GM23338 (cell line): ENCODE measurements at regions not wholly inside any gene's neighbourhood (a gene's known extent, or its start where the extent isn't known, plus 50 kb on each side); places are given as distances from the start of the nearest gene placed in this dataset.
A peak's percentile ranks its signal among the peaks of the same experiment; 100 is the strongest.

Experiments
- ATAC-seq: fragments of 200-7000 bp; cut with Tn5 transposase; 3 replicates; pipeline ENCODE4 v1.9.1; 2020
- DNase-seq: peaks from one replicate; pipeline ENCODE4 v3.0.0-alpha.2; 2015; ENCODE audit warnings: low spot score
- H2AFZ ChIP-seq: fragments of 200-600 bp; sonication (generic); 2 replicates; pipeline ENCODE4 v1.8.0; 2016; ENCODE audit warnings: antibody characterized with exemption, mild to moderate bottlenecking, moderate library complexity
- H3F3A ChIP-seq: fragments of 200-600 bp; sonication (generic); replicated peaks from 2 replicates; pipeline ENCODE4 v1.8.0; 2017; ENCODE audit warnings: antibody characterized with exemption, mixed run types, low read depth
- H3K27ac ChIP-seq: fragments of 200-600 bp; sonication (generic); 2 replicates; pipeline ENCODE4 v1.6.1; 2016; ENCODE audit warnings: low read depth
- H3K27me3 ChIP-seq: fragments of 200-600 bp; sonication (generic); 2 replicates; pipeline ENCODE4 v1.8.0; 2016; ENCODE audit warnings: mild to moderate bottlenecking, mixed run types, moderate library complexity; ENCODE audit not compliant: insufficient read depth
- H3K36me3 ChIP-seq: fragments of 200-600 bp; sonication (generic); 2 replicates; pipeline ENCODE4 v1.8.0; 2016; ENCODE audit warnings: mild to moderate bottlenecking; ENCODE audit not compliant: insufficient read depth
- H3K4me1 ChIP-seq: fragments of 200-600 bp; sonication (generic); 2 replicates; pipeline ENCODE4 v1.8.0; 2016; ENCODE audit warnings: mild to moderate bottlenecking, moderate library complexity; ENCODE audit not compliant: insufficient read depth
- H3K4me2 ChIP-seq: fragments of 200-600 bp; sonication (generic); 2 replicates; pipeline ENCODE4 v1.7.1; 2017; ENCODE audit warnings: mixed run types
- H3K4me3 ChIP-seq: fragments of 200-600 bp; sonication (generic); 2 replicates; pipeline ENCODE4 v1.6.1; 2016; ENCODE audit warnings: mixed run types
- H3K79me2 ChIP-seq: fragments of 200-600 bp; sonication (generic); replicated peaks from 2 replicates; pipeline ENCODE4 v1.8.0; 2017; ENCODE audit warnings: mild to moderate bottlenecking; ENCODE audit not compliant: insufficient read depth
- H3K9me2 ChIP-seq: fragments of 200-600 bp; sonication (generic); 2 replicates; pipeline ENCODE4 v1.8.0; 2017; ENCODE audit not compliant: insufficient read depth
- H4K20me1 ChIP-seq: fragments of 200-600 bp; sonication (generic); replicated peaks from 2 replicates; pipeline ENCODE4 v1.8.0; 2017; ENCODE audit warnings: mild to moderate bottlenecking; ENCODE audit not compliant: insufficient read depth
- H3K27ac Mint-ChIP-seq: 2 replicates; pipeline ENCODE4 v1.8.0; 2020; ENCODE audit warnings: inconsistent platforms, mild to moderate bottlenecking, moderate library complexity, mixed read lengths
- H3K27me3 Mint-ChIP-seq: 3 replicates; pipeline ENCODE4 v1.8.0; 2022; ENCODE audit warnings: low read depth, mild to moderate bottlenecking, moderate library complexity, mixed read lengths, inconsistent platforms; ENCODE audit not compliant: insufficient read depth, poor library complexity
- H3K36me3 Mint-ChIP-seq: 3 replicates; pipeline ENCODE4 v1.8.0; 2021; ENCODE audit warnings: low read depth, mild to moderate bottlenecking, inconsistent platforms, moderate library complexity, mixed read lengths
- H3K4me1 Mint-ChIP-seq: 3 replicates; pipeline ENCODE4 v1.8.0; 2020; ENCODE audit warnings: mild to moderate bottlenecking, inconsistent platforms, mixed read lengths
- H3K4me3 Mint-ChIP-seq: 3 replicates; pipeline ENCODE4 v1.8.0; 2021; ENCODE audit warnings: moderate library complexity, mild to moderate bottlenecking, inconsistent platforms, mixed read lengths
- H3K9me3 Mint-ChIP-seq: 3 replicates; pipeline ENCODE4 v1.8.0; 2020; ENCODE audit warnings: moderate library complexity, mild to moderate bottlenecking, inconsistent platforms, mixed read lengths
- CTCF ChIP-seq, 2 experiments: fragments of 200-600 bp in 1 of 2; sonication (generic) in 1 of 2; conservative IDR thresholded peaks; 2 replicates each; pipeline versions ENCODE4 v1.5.1 to v1.6.1; 2016 to 2017; ENCODE audit warnings: antibody characterized with exemption in 2 of 2, low read depth in 2 of 2, mild to moderate bottlenecking in 2 of 2, moderate library complexity in 1 of 2
- EZH2 ChIP-seq: fragments of 200-600 bp; sonication (generic); IDR thresholded peaks from one replicate; pipeline ENCODE4 v1.8.0; 2017; ENCODE audit warnings: antibody characterized with exemption, mild to moderate bottlenecking, low read depth; ENCODE audit not compliant: unreplicated experiment
- ZNF331 ChIP-seq: fragments of 250-450 bp; sonication (Bioruptor Pico); IDR thresholded peaks from 2 replicates; pipeline ENCODE4 v1.5.0; 2020; ENCODE audit warnings: low read depth, mild to moderate bottlenecking, moderate library complexity
- TF ChIP-seq, protein P1 (sequence below): fragments of 250-450 bp; sonication (Bioruptor Pico); IDR thresholded peaks from 2 replicates; pipeline ENCODE4 v1.5.0; 2020; ENCODE audit warnings: mild to moderate bottlenecking, moderate library complexity

DNA sequence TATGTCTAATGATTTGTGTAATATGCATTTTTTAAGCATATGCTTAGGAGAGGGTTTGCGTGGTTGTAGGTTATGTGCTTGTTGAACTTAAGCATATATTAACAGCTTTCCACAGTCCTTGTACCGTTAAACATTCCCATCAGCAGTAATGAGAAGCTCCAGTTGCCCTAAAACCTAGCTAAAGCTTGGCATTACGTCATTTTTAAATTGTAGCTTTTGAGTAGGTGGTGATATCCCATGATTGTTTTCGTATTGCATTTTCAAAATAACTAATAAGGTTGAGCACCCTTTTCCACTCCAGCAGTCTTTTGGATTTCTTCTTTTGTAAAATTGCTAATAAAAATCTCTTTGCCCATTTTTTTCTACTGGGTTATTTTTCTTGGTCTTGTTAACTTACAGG is 453.1 kb upstream of the GCFC2 start:
- Mint-ChIP-seq H3K27ac (no peak overlapping the region), H3K9me3 (no peaks in the 10 kb centered on the region), H3K36me3 (no peaks in the 10 kb centered on the region), H3K27me3 (no peaks in the 10 kb centered on the region), H3K4me1 (no peaks in the 10 kb centered on the region), H3K4me3 (no peak overlapping the region)
- no peaks in the 10 kb centered on the region for H3K4me1 ChIP-seq
- DNase-seq, result no peak
- H3F3A ChIP-seq, result no peaks in the 10 kb centered on the region
- no peaks in the 10 kb centered on the region for H3K9me2 ChIP-seq
- ATAC-seq, result no peak
- no peak overlapping the region for H3K4me2 ChIP-seq
- no peak overlapping the region for H3K4me3 ChIP-seq
- no peak overlapping the region for H2AFZ ChIP-seq
- no peaks in the 10 kb centered on the region for H4K20me1 ChIP-seq
- no peaks in the 10 kb centered on the region for H3K79me2 ChIP-seq
- H3K36me3 ChIP-seq, result no peaks in the 10 kb centered on the region
- no peaks in the 10 kb centered on the region for H3K27me3 ChIP-seq
- no peak for TF ChIP-seq EZH2
- TF ChIP-seq, protein P1, sequence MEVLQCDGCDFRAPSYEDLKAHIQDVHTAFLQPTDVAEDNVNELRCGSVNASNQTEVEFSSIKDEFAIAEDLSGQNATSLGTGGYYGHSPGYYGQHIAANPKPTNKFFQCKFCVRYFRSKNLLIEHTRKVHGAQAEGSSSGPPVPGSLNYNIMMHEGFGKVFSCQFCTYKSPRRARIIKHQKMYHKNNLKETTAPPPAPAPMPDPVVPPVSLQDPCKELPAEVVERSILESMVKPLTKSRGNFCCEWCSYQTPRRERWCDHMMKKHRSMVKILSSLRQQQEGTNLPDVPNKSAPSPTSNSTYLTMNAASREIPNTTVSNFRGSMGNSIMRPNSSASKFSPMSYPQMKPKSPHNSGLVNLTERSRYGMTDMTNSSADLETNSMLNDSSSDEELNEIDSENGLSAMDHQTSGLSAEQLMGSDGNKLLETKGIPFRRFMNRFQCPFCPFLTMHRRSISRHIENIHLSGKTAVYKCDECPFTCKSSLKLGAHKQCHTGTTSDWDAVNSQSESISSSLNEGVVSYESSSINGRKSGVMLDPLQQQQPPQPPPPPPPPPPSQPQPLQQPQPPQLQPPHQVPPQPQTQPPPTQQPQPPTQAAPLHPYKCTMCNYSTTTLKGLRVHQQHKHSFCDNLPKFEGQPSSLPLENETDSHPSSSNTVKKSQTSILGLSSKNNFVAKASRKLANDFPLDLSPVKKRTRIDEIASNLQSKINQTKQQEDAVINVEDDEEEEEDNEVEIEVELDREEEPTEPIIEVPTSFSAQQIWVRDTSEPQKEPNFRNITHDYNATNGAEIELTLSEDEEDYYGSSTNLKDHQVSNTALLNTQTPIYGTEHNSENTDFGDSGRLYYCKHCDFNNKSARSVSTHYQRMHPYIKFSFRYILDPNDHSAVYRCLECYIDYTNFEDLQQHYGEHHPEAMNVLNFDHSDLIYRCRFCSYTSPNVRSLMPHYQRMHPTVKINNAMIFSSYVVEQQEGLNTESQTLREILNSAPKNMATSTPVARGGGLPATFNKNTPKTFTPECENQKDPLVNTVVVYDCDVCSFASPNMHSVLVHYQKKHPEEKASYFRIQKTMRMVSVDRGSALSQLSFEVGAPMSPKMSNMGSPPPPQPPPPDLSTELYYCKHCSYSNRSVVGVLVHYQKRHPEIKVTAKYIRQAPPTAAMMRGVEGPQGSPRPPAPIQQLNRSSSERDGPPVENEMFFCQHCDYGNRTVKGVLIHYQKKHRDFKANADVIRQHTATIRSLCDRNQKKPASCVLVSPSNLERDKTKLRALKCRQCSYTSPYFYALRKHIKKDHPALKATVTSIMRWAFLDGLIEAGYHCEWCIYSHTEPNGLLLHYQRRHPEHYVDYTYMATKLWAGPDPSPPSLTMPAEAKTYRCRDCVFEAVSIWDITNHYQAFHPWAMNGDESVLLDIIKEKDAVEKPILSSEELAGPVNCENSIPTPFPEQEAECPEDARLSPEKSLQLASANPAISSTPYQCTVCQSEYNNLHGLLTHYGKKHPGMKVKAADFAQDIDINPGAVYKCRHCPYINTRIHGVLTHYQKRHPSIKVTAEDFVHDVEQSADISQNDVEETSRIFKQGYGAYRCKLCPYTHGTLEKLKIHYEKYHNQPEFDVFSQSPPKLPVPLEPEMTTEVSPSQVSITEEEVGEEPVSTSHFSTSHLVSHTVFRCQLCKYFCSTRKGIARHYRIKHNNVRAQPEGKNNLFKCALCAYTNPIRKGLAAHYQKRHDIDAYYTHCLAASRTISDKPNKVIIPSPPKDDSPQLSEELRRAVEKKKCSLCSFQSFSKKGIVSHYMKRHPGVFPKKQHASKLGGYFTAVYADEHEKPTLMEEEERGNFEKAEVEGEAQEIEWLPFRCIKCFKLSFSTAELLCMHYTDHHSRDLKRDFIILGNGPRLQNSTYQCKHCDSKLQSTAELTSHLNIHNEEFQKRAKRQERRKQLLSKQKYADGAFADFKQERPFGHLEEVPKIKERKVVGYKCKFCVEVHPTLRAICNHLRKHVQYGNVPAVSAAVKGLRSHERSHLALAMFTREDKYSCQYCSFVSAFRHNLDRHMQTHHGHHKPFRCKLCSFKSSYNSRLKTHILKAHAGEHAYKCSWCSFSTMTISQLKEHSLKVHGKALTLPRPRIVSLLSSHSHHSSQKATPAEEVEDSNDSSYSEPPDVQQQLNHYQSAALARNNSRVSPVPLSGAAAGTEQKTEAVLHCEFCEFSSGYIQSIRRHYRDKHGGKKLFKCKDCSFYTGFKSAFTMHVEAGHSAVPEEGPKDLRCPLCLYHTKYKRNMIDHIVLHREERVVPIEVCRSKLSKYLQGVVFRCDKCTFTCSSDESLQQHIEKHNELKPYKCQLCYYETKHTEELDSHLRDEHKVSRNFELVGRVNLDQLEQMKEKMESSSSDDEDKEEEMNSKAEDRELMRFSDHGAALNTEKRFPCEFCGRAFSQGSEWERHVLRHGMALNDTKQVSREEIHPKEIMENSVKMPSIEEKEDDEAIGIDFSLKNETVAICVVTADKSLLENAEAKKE (CRISPR knock-in tag), result no peak
- H3K27ac ChIP-seq, result no peak overlapping the region

GRCh38 chr2:76160670-76161069 is 450.0 kb upstream of the GCFC2 start:
- no peaks in the 10 kb centered on the region for H3K27me3 ChIP-seq
- H2AFZ ChIP-seq, result peak overlapping the region; percentile 44; the same call in 1 of the 2 replicates
- no peak overlapping the region for H3K27ac ChIP-seq
- no peaks in the 10 kb centered on the region for H3K79me2 ChIP-seq
- H4K20me1 ChIP-seq, result no peaks in the 10 kb centered on the region
- no peaks in the 10 kb centered on the region for H3K27me3 Mint-ChIP-seq
- no peaks in the 10 kb centered on the region for H3K9me3 Mint-ChIP-seq
- no peak overlapping the region for H3K4me2 ChIP-seq
- H3K36me3 ChIP-seq, result no peaks in the 10 kb centered on the region
- DNase-seq, result peak; percentile 11
- no peaks in the 10 kb centered on the region for H3F3A ChIP-seq
- no peaks in the 10 kb centered on the region for H3K4me1 Mint-ChIP-seq
- H3K36me3 Mint-ChIP-seq, result no peaks in the 10 kb centered on the region
- peaks cover 1% of the 10 kb centered on the region; the same call in 1 of the 2 replicates for H3K4me1 ChIP-seq
- H3K27ac Mint-ChIP-seq, result no peak overlapping the region
- TF ChIP-seq CTCF (conservative IDR thresholded peaks at IDR 0.05; ENCODE audit: low read depth in 2 of 2) (peak in 1 of 2 experiments; percentile 24; a peak in 1 of 4 replicates), ZNF331 (CRISPR knock-in tag) (no peak)
- H3K9me2 ChIP-seq, result no peaks in the 10 kb centered on the region
- H3K4me3 Mint-ChIP-seq, result no peak overlapping the region
- no peak overlapping the region for H3K4me3 ChIP-seq
- no peak for ATAC-seq
